ENCODE measurements at regions not wholly inside any gene's neighbourhood (a gene's known extent, or its start where the extent isn't known, plus 50 kb on each side); places are given as distances from the start of the nearest gene placed in this dataset.

DNA sequence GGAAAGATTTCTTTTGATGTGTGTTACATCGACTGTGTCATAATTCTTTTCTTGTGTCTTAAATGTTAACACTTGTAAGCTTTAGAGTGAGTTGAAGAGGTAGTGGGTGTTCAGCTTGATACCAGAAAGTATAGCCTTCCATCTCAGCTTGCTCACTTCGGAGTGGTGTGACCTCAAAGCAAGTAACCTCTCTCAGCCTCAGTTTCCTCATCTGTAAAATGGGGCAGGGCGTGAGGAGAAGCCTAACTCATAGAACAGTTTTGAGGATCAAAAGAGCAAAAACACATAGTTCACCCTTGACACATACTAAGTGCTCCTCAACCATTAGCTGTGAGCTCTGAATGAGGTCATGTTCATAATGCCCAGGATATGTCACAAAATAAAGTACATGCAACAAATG, 434.8 kb upstream of the PROK2 start:
- no peak for DNase-seq

DNA sequence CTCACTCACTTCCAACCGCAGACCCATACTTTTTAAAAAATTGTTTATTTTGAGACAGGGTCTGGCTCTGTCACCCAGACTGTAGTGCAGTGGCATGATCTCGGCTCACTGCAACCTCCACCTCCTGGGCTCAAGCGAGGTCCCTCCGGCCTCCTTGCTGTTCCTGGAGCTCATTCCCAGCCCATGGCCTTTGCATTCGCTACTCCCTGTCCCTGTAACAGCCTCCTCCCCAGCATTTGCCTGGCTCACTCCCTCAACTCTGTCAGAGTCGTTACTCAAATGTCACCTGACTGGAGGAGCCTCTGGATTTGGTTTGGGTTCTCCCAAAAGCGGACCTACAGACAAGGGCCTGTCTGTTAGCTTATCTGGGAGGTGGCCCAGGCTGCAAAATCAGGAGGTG, 432.6 kb upstream of the PROK2 start:
- DNase-seq, result no peak

DNA sequence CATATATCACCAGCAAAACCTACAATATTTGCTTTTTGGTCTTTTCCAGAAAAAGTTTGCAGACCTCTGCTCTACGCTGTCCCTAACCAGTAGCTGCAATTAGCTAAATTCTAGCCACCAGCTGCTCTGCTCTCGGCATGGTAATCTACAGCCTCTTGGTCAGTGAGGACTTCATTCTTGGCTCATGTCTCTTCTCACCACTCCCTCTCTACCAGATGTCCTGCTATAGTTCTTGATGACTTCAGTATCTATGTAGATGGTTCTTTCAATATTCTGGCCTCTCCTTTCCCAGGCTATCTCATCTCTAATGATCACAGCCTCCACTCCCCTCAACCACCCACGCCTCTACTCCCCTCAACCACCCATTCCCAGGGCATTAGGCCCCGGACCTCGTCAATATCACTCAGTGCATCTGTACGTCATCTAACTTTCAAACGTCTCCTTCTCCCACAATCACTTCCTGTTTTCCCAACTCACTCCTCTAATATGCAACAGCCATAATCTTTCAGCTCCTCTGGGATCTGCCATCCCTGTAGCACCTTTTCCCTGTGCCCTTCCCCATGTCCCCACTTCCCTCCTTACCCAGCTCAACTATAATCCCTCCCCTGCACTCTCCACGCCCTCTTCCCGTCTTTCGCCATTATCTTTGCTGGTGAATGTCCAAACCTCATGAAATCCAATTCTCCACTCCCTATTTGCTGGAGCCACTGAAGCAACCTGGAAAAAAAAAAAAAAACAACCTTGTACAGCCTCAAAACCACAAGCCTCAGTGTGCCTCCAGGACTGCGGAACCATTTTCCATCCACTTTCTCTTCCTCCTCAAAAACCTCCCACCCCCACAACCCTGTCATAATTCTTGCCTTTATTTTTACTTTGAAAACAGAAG, 429.4 kb upstream of the PROK2 start:
- DNase-seq, result no peak

- DNase-seq, result no peak
These were observed 428.5 kb upstream of the PROK2 start for GRCh38 chr3:72213296-72214065.

GRCh38 chr3:72212396-72212795, 427.4 kb upstream of the PROK2 start:
- no peak for DNase-seq

- no peak for DNase-seq
These were observed 425.3 kb upstream of the PROK2 start for GRCh38 chr3:72210261-72210660.

DNA sequence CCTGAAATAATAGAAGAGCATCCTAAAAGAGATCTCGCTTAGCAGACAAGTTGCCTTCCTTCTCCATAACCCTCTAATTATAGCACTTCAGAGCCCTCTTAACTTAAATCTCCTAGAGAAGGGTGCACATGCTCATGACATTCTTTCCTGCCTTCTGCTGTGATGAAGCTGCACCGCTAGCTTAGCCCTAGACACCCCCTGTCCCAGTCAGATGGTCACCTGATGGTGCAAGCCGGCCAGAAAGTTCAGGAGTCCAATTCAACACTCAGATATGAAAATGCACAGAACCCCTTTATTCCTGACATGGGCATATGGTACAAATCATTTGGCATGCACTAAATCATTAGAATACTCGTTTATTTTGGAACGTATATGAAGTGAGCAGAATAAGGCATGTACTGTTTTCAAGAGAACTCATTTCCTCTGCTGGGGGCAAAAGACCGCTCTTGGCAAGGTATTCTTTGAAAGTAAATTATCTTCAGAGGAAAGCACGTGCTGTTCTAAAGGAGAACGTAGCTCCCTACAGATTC, 420.4 kb upstream of the PROK2 start:
- DNase-seq, result no peak

DNA sequence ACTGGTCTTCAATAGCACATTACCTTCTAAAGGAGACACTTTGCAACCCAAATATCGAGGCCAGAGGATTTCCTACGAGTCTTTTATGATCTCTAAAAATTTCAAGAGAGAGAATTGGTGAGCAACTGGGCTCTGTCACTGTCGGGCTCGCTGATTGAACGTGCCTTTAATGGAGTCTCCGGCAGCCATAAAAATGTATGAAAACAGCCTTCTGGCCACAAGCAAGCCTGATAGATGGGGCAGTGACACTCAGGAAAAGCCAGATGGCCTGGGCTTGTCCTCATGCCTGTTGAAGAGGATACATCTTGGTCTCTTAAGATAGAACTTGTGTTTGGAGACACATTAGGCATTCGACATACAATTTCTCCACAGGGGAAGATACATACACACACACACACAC, 419.5 kb upstream of the PROK2 start:
- DNase-seq, result no peak

GRCh38 chr3:72203613-72204349, 418.8 kb upstream of the PROK2 start:
- DNase-seq, result no peak

- no peak for DNase-seq
These were observed 418.2 kb upstream of the PROK2 start for GRCh38 chr3:72203105-72203504.

DNA sequence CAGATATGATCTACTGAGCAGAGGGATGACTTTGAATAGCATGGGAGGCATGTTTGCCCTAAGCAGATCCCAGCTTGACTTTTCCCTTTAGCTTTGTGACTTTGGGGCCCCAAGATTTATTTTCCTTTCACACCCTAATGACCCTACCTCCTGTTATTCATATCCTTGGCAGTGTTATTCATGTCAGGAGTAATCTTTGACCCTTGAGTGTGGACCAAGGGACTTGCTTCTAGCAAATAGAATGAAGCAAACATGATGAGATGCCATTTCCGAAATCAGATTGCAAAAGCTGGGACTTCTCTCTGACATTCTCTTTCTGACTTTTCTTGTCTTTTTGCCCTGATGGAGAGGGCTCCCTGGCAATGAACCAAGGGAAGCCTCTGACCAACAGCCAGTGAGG, 415.4 kb upstream of the PROK2 start:
- DNase-seq, result no peak

DNA sequence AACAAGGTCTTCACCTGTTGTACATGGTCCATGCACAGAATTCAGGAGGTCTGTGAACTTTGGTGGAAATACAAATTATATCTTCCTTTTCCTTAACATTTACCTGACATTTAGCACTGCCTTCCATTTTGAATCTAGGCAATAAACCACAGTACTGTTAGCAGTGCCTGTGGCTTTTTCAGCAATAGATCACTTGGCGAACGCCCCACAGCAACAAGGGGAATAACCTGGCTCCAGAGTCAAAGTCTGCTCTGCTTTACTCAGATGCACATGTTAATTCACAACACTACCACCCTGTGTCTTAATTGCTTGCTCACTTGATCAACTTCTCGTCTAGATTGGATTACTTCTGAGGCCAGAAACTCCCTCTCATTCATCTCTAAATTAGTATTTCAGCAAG, 414.6 kb upstream of the PROK2 start:
- no peak for DNase-seq

- no peak for DNase-seq
These were observed 411.5 kb upstream of the PROK2 start for GRCh38 chr3:72196377-72196929.

DNA sequence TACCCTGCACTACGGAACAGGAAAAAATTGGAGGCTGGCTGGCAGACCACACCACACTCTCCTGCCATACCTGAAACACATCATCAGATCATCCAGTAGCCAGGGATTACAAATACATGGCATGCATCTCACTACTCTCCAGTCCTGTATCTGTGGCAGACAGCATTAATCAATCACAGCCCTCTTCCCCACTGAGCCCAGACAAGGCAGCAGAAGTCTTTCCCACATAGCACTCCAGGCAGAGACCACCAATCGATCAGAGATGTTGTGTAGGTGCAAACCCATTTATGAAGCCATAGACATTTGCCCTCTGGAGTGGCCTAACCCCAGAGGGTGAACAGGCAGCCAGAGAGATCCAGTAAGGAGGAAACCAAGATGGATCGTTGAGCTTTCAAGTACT, 410.9 kb upstream of the PROK2 start:
- DNase-seq, result no peak

DNA sequence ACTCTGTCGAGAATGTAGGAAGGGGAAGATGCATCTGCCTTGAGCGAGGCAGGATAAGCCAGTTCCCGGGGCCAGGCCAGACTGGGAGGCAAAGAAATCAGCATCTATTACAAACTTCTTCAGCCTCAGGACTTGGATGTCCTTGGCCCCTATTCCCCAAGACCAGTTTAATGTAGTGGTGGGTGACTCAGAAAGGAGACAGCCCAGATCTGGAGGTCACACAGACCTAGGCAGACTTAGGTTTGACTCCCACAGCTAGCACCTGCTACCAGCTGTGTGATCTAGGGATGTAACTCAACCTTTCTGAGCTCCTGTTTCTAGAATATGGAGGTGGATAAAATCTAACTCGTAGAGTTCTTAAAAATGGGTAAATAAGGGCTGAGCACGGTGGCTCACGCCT, 409.5 kb upstream of the PROK2 start:
- DNase-seq, result no peak

GRCh38 chr3:72193771-72194430, 409.0 kb upstream of the PROK2 start:
- no peak for DNase-seq

GRCh38 chr3:72192572-72192971, 407.6 kb upstream of the PROK2 start:
- no peak for DNase-seq

DNA sequence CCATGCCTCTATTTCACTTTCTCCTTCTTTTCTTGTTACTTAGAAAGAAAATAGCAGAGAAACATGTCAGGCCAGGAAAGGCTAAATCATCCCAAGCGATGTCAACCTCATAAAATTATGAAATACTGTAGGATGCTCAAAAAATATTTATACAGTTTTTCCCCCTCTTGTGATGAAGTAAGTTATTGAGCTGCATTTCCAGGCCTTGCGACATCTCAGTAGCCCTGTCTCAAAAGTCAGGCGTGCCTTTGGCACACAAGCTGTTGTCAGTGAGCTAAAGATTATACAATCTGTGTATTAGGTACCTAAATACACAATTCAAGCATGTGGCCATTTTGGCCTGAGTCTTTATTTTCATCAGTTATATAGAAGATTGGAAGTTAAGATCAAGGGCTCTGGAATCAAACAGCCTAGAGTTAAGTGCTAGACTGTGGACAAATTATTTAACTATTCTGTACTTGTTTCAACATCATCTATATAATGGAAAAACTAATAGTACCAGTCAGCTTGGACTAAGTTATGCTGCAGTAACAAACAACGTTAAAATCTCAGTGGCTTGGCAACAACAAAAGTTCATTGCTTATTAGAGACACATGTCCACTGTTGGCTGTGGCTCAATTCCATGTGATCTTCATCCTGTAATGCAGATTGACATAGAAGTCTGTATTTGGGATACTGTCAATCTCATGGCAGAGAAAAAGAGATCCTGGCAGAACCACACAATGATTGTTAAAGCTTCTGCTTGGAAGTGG, 406.4 kb upstream of the PROK2 start:
- no peak for DNase-seq

- no peak for DNase-seq
These were observed 405.1 kb upstream of the PROK2 start for GRCh38 chr3:72190050-72190449.

DNA sequence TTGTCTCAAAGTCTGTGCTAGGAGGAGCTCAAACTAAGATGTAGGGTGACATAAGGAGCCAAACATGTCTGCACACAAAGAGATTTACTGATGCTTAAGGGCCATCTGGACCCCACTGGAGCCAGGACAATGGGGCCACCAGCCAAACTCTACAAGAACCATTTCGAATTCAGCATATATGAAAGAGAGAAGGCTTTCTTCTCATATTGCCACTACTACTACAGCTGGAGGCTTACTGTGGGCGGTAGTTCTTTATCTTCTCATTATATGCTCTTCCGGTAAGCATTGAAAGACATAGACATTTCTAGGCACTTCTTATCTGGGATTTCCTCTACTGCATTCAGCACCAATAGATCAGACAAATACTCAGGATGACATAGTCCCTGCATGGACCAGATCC, 404.4 kb upstream of the PROK2 start:
- DNase-seq, result no peak

DNA sequence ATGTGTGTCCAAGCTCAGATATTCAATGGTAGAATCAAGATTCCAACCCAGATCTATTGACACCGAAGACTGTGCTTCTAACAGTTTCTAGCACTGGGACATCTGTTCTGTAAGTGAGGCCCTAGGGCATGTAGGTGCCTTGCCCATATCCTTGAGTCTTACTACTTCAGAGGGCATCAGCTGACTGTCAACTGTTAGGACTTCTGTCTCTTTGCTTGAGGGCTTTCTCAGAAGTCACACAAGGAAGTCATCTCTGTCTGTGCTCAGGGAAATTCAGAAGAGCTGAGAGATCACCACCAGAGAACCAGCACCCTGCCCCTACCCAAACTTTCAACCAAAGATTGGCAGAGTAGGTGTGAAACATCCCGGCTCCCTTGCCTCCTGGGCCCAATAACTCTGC, 403.6 kb upstream of the PROK2 start:
- DNase-seq, result no peak

DNA sequence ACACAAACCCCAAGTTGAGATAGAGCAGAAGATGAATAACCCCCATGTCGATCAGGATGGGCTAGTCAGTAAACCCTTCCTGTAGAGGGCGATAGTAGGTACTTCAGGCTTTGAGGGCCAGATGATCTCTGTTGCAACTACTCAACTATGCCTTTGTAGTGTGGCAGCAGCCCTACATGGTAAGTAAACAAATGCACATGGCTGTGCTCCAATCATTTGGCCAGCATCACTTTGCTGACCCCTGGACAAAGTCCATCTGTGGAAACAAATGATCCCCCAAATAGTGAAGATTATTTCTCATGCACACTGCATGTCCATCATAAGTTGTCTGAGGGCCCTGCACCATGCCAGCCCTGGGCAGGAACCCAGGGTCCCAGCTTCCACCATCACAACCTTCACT, 402.2 kb upstream of the PROK2 start:
- DNase-seq, result no peak
